Activated T-helper 1 cell treated with anti-CD3 and anti-CD28 coated beads, Interleukin-12 subunit alpha, Interleukin-12 subunit beta, Interleukin-2, Interleukin-4 antibody, amounts not matched to agents 30 ng/mL and 10 ng/mL and 1 ng/mL, durations not matched to agents 14 hours and 24 hours and 36 hours (primary cell): ENCODE measurements at regions not wholly inside any gene's neighbourhood (a gene's known extent, or its start where the extent isn't known, plus 50 kb on each side); places are given as distances from the start of the nearest gene placed in this dataset.

Source experiments
- DNase-seq: peaks from one replicate; pipeline ENCODE4 v3.0.0; 2021; ENCODE audit warnings: low spot score
- H3K27ac Mint-ChIP-seq: one replicate; pipeline ENCODE4 v1.8.0; 2021; ENCODE audit warnings: mild to moderate bottlenecking, mixed read lengths
- H3K27me3 Mint-ChIP-seq: one replicate; pipeline ENCODE4 v1.8.0; 2022; ENCODE audit warnings: mild to moderate bottlenecking, moderate library complexity, mixed read lengths; ENCODE audit not compliant: insufficient read depth
- H3K36me3 Mint-ChIP-seq: one replicate; pipeline ENCODE4 v1.8.0; 2021; ENCODE audit warnings: low read depth, mixed read lengths
- H3K4me1 Mint-ChIP-seq: one replicate; pipeline ENCODE4 v1.8.0; 2021; ENCODE audit warnings: low read depth, mixed read lengths
- H3K4me3 Mint-ChIP-seq: one replicate; pipeline ENCODE4 v1.8.0; 2021; ENCODE audit warnings: mild to moderate bottlenecking, moderate library complexity, mixed read lengths
- H3K9me3 Mint-ChIP-seq: one replicate; pipeline ENCODE4 v1.8.0; 2021; ENCODE audit warnings: mixed read lengths
- intact Hi-C: fragments of 100-400 bp; cut with micrococcal nuclease; formaldehyde crosslinking; loops from one replicate; pipeline ENCODE4 v1.15.1; 2024

DNA sequence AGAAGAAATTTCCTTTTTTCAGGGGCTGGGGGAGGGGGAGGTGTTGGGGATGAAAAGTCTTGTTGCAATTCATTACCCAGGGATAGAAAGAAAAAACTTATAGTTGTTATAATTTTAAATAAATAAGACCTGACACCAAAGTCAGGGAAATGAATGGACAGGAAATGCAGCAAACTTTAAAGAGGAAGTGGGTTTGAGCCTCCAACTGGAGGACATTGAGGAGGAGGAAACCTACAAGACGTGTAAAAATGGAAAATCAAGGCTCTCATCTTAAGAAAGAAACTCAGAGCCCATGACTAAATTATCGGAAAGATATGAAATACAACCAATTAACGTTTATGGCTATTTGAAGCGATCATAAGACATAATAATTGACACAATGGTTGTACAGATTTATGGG is 54.4 kb downstream of the NIBAN1 start:
- Mint-ChIP-seq H3K27ac (no peak overlapping the region), H3K4me1 (no peaks in the 10 kb centered on the region), H3K4me3 (no peak overlapping the region), H3K36me3 (no peaks in the 10 kb centered on the region), H3K27me3 (peaks cover 10% of the 10 kb centered on the region), H3K9me3 (no peaks in the 10 kb centered on the region)
- intact Hi-C loops, result no loop called here
- DNase-seq, result no peak

DNA sequence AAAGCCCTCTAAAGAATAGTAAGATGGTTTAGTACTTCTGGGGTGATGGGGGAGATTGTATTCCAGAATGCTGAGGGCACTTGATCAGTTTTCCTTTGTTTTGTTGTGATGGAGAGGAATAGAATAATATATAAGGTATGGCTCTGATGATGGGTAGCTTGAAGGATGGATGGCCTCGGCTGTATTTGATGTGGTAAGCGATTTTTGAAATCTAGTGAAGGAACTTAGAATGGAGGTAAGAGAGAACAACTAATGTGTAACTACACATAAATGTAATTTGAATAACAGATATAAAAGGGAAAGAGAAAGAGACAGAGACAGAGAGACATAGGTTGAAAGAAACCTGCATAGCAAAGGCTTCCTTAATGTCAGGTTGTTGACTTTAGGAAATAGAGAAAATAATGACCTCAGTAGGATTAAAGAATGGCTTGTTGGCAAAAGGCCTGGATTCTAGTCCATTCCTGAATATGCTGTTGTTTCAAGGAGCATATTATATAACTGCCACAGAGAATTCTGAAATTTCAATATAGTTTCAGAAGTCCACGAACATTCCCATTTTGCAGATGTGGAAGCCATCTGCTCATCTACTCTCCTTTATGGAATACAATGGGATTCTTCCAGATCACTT is 58.7 kb downstream of the NIBAN1 start:
- Mint-ChIP-seq H3K27ac (no peak overlapping the region), H3K36me3 (no peaks in the 10 kb centered on the region), H3K4me3 (no peak overlapping the region), H3K27me3 (peaks cover 3% of the 10 kb centered on the region), H3K9me3 (no peaks in the 10 kb centered on the region), H3K4me1 (no peaks in the 10 kb centered on the region)
- intact Hi-C loops, result no loop called here
- DNase-seq, result no peak

DNA sequence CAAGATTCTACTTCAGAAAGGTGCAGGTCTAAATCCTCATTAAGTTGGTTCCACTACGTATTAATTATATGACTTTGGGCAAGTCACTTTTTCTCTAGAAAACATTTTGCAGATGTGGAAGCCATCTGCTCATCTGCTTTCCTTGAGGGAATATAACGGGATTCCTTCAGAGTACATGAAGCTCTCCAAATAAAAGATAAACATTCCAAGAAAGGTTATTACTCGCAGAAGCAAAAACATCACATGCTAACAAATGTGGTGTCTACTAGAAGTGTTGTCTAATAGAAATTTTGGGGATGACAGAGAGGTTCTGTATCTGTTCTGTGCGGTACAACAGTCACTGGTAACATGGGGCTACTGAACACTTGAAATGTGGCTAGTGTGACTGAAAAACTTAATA is 60.2 kb downstream of the NIBAN1 start:
- peaks cover 1% of the 10 kb centered on the region for H3K36me3 Mint-ChIP-seq
- no peaks in the 10 kb centered on the region for H3K9me3 Mint-ChIP-seq
- H3K4me3 Mint-ChIP-seq, result no peak overlapping the region
- no peak overlapping the region for H3K27ac Mint-ChIP-seq
- intact Hi-C loops, result no loop called here
- no peaks in the 10 kb centered on the region for H3K4me1 Mint-ChIP-seq
- H3K27me3 Mint-ChIP-seq, result peaks cover 3% of the 10 kb centered on the region
- no peak for DNase-seq

DNA sequence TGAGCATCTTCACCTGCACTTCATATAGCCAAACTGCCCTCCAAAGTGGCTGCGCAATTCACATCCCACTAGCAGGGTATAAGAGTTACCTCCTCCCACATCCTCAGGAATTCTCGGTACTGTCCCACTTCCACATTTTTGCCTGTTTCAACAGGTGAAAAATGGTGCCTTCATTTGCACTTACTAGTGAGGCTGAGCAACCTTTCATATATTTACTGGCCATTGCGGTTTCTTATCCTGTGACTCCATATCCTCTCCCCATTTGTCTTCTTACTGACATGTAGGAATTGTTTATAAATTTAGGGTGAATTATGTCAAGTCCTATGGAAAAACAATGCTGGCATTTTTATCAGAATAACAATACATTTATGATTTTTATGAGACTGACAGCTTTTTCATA is 61.9 kb downstream of the NIBAN1 start:
- Mint-ChIP-seq H3K27me3 (no peaks in the 10 kb centered on the region), H3K27ac (no peak overlapping the region), H3K4me3 (no peak overlapping the region), H3K9me3 (no peaks in the 10 kb centered on the region), H3K36me3 (peaks cover 1% of the 10 kb centered on the region), H3K4me1 (no peaks in the 10 kb centered on the region)
- no peak for DNase-seq
- intact Hi-C loops, result no loop called here

DNA sequence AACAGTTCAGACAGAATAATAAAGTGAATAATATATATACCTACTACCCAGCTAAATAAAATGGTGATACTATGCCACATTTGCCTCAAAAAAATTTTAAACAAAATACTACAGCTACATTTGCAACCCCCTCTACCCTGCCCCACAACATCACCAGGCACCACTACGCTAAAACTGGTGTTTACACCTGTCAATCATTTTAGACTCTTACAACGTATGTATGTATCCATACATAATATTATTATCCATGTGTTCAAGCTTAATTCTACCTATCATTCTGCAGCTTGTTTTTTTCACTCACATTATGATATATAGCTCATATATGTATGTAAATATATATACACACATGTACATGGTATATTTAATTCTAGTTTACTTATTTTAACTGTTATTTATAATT is 62.5 kb downstream of the NIBAN1 start:
- Mint-ChIP-seq H3K27me3 (no peaks in the 10 kb centered on the region), H3K4me1 (no peaks in the 10 kb centered on the region), H3K27ac (no peak overlapping the region), H3K4me3 (no peak overlapping the region), H3K9me3 (no peaks in the 10 kb centered on the region), H3K36me3 (peaks cover 1% of the 10 kb centered on the region)
- DNase-seq, result no peak
- intact Hi-C loops, result no loop called here

DNA sequence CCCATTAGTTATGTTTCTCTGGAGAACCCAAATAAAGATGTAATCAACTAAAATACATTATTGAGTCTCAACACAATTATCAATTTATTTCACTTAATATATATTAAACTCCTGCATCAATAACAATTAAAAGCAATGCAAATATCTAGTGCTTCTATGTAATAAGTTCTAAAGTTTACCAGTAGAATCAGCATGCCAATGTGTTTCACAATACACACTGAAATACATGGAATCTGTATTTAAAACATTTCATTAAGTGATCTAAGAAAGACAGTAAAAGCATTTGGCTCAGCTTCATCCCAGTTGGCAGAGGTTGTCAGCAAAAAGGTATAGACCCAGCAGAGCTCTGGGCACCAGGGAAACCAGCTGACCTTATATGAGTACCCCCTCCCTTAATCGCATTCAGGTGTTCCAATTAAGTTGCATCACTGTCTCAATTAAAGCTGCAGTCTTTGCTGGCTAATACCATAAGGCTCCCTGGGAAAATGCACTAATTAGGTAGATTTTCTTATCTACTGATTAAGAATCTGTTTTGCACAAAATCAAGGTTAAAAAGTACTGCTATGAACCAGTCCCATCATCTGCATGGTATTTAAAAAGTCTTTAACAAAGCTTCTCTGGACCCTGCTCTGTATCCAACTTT is 63.1 kb downstream of the NIBAN1 start:
- Mint-ChIP-seq H3K27me3 (no peaks in the 10 kb centered on the region), H3K4me1 (no peaks in the 10 kb centered on the region), H3K36me3 (peaks cover 1% of the 10 kb centered on the region), H3K27ac (no peak overlapping the region), H3K4me3 (no peak overlapping the region), H3K9me3 (no peaks in the 10 kb centered on the region)
- DNase-seq, result no peak
- intact Hi-C loops, result no loop called here

DNA sequence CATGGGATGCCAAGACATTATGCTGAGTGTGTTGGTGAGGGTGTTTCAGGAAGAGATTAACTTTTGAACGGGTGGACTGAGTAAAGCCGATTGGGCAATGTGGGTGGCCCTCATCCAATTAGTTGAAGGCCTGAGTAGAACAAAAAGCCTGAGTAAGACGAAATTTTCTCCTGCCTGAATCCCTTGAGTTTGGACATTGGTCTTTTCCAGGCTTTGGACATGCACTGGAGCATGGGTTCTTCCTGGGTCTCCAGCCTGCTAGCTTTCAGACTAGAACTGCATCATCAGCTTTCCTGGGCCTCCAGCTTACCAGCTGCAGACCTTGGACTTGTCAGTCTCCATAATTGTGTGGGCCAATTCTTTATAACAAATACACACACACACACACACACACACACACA is 63.6 kb downstream of the NIBAN1 start:
- Mint-ChIP-seq H3K4me1 (peaks cover under 1% of the 10 kb centered on the region), H3K4me3 (no peak overlapping the region), H3K27me3 (no peaks in the 10 kb centered on the region), H3K27ac (no peak overlapping the region), H3K9me3 (no peaks in the 10 kb centered on the region), H3K36me3 (peaks cover 1% of the 10 kb centered on the region)
- intact Hi-C loops, result no loop called here
- DNase-seq, result no peak

DNA sequence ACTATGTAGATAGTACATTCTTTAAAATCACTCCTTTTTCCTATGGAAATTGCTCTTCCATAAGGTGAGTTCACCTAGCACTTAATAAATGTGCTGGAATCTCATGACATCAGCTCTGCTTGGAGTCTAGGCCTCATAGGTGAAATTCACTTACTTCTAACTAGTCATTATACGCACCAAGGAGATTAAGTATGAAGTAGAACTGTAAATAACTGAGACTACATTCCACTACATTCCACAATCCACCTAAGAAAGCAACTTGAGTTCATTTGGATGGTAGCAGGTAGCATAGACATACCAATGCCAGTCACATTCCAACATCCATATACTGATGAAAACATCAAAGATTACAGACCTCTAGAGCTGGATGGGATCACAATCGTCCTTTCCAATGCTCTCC is 64.3 kb downstream of the NIBAN1 start:
- intact Hi-C loops, result no loop called here
- H3K4me3 Mint-ChIP-seq, result no peak overlapping the region
- no peaks in the 10 kb centered on the region for H3K9me3 Mint-ChIP-seq
- H3K27ac Mint-ChIP-seq, result no peak overlapping the region
- H3K36me3 Mint-ChIP-seq, result peaks cover 1% of the 10 kb centered on the region
- no peaks in the 10 kb centered on the region for H3K27me3 Mint-ChIP-seq
- peaks cover 7% of the 10 kb centered on the region for H3K4me1 Mint-ChIP-seq
- DNase-seq, result no peak

DNA sequence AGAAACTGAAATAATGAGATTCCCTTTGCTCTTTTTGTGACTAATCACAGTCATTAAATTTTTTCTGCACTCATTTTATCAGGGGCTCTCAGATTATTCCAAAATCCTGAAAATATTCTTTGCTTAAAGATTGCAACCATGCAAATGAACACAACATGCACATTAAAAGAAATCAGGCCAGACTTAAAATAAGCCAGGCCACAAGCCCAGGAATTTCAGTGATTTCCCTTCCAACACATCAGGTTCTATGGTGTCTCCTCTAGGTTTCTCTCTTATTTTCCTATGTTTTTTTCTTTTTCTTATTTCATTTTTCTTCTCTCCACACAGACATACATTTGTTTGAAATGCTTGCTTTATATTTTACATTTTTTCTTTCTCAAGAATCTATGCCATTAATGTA is 65.3 kb downstream of the NIBAN1 start:
- Mint-ChIP-seq H3K27ac (no peak overlapping the region), H3K36me3 (peaks cover 1% of the 10 kb centered on the region), H3K9me3 (peaks cover 4% of the 10 kb centered on the region), H3K4me1 (peaks cover 11% of the 10 kb centered on the region), H3K4me3 (no peak overlapping the region), H3K27me3 (no peaks in the 10 kb centered on the region)
- intact Hi-C loops, result no loop called here
- DNase-seq, result no peak

DNA sequence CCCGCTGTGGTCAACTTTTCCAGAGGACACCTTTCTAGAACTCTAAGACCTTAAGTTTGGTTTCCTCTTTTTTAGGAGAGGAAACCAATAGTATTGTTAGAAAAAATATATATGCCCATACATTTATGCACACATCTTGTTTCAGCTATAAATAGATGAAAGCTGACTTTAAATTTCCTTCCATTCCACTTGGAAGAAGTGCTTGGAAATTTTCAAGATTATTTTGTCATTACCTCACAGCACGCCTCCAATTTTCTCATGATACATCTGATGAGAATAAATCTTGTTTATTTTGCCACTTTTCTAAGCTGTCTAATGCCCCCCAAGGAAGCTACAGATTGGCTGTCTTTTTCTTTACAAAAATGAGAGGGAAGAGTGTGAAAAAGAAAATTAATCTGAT is 65.8 kb downstream of the NIBAN1 start:
- Mint-ChIP-seq H3K9me3 (peaks cover 4% of the 10 kb centered on the region), H3K36me3 (peaks cover 1% of the 10 kb centered on the region), H3K27me3 (peaks cover under 1% of the 10 kb centered on the region), H3K27ac (no peak overlapping the region), H3K4me3 (no peak overlapping the region), H3K4me1 (peaks cover 11% of the 10 kb centered on the region)
- DNase-seq, result no peak
- intact Hi-C loops, result no loop called here

DNA sequence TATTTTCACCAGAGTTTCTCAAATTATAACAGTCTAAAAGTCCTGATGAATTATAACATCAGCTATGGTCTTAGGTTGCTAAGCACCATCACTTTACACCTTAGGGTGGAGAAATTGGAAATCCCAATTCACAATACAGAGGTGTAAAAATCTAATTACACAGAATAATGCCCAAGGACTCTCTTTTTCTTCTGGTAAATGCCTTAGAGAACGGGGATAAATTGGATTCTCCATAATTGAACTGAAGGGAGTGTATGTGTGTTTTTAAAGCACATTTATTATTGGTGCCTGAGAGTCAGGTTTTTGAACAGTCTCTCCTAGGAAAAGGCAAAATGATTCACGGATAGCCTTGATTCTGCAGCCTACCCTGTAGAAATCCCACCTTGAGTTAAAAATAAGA is 66.8 kb downstream of the NIBAN1 start:
- no peak overlapping the region for H3K4me3 Mint-ChIP-seq
- peaks cover 4% of the 10 kb centered on the region for H3K27me3 Mint-ChIP-seq
- H3K4me1 Mint-ChIP-seq, result peaks cover 11% of the 10 kb centered on the region
- H3K27ac Mint-ChIP-seq, result no peak overlapping the region
- intact Hi-C loops, result no loop called here
- no peak for DNase-seq
- peaks cover 4% of the 10 kb centered on the region for H3K9me3 Mint-ChIP-seq
- H3K36me3 Mint-ChIP-seq, result peaks cover 1% of the 10 kb centered on the region

DNA sequence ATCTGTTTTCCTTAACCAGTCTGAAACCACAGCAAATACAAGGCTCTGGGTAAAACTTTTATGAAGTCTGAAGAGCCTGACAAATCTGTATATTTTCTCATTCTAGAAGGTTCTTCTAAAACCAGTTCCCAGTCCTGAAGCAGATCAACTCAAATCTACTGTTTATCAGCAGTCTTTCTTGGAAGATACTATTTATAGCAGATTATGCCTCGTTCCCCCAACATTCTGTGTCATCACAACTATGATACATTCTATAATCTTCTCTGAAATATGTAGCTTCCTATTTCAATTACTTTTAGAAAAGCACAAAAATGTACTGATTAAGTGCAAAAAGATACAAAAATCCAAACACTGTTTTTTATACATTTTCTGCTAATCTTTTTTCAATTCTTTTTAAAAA is 67.5 kb downstream of the NIBAN1 start:
- intact Hi-C loops, result no loop called here

DNA sequence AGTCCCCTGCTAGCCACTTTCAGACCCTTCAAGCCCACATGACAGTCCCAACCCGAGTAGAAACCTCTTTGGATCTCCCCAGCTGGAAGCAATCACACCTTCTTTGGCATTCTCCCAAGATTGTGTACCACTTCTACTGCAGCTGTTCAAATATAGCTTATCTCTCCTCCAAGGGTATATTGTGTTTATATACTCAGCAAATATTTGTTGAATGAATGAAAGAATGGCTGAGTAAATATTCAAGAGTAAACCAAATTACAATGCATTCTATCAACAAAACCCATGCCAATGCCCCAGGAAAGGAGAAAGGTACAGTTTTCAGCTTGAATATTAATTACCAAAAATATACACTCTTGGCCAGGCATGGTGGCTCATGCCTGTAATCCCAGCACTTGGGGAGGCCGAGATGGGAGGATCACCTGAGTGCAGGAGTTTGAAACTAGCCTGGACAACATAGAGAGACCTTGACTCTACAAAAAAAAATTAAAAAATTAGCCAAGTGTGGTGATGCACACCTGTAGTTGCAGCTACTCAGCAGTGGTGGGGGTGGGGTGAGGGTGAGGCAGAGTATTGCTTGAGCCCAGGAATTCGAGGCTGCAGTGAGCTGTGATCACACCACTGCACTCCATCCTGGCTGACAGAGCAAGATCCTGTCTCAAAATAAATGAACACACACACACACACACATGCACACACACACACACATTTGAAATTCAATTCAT is 68.5 kb downstream of the NIBAN1 start:
- no peak for DNase-seq
- Mint-ChIP-seq H3K4me1 (peaks cover 11% of the 10 kb centered on the region), H3K36me3 (peaks cover 1% of the 10 kb centered on the region), H3K9me3 (peaks cover 4% of the 10 kb centered on the region), H3K4me3 (no peak overlapping the region), H3K27ac (no peak overlapping the region), H3K27me3 (peaks cover 7% of the 10 kb centered on the region)
- intact Hi-C loops, result no loop called here

More for the DNA sequence above, 67.5 kb downstream of the NIBAN1 start:
- Mint-ChIP-seq H3K9me3 (peaks cover 4% of the 10 kb centered on the region), H3K27me3 (peaks cover 7% of the 10 kb centered on the region), H3K4me1 (peaks cover 11% of the 10 kb centered on the region), H3K4me3 (no peak overlapping the region), H3K27ac (no peak overlapping the region), H3K36me3 (peaks cover 1% of the 10 kb centered on the region)
- DNase-seq, result no peak
